ENCODE measurements at regions not wholly inside any gene's neighbourhood (a gene's known extent, or its start where the extent isn't known, plus 50 kb on each side); places are given as distances from the start of the nearest gene placed in this dataset.

DNA sequence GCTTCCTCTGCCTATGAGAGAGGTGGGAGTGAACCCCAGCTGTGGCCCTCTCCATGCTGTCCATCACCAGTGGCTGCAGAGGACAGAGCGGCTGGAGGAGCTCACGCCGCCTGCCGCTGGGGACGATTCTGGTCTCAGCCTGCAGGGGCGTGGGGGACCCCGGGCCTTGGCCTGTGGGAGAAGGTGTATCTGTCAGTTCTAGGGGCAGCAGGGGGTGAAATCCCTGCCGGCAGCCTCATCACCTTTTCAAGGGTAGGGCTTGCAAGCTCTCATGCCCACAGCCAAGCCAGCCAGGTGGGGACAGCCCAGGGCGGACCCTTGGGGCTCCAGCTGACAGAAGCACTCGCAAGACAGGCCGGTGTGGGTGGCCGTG is 80.2 kb downstream of the TSPAN17 start:
- no peak overlapping the region for H3K4me3 Mint-ChIP-seq
- DNase-seq = no peak

DNA sequence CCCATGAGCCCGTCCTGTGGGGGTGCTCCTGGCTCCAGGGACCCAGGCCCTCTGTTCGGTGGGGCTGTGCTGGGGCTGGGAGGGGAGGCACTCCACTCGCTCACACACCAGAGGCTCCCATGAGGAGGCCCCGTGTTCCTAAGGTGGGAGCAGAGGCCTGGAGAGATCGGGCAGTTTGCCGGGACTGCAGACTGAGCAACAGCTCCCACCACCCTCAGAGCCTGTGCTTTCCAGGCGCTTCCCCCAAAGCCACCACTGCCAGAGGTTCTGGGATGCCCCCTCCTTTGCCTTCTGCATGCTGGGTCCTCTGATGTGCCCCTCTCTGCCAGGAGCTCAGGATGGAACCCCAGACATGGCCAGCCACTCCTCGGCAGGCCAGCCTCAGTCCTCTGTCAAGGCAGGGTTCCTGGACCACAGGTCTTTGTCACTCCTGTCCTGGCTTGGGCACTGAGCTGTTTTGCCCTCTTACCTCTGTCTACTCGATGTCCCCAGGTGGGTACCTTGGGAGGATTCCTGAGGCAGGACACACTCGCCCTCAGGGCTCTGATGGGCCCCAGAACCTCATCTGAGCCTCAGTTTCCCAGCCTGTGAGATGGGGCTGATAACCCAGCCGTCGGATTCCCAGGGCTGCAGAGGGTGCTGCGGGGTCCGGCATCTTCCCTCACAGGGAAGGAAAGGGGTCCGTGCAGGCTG is 80.8 kb downstream of the TSPAN17 start:
- Mint-ChIP-seq H3K4me1 (ENCODE audit: low read depth) (peaks cover 7% of the 10 kb centered on the region), H3K27ac (no peak overlapping the region), H3K36me3 (ENCODE audit: insufficient read depth in 2 of 2) (no peaks in the 10 kb centered on the region), H3K27me3 (ENCODE audit: low read depth) (peaks cover 50% of the 10 kb centered on the region), H3K9me3 (no peaks in the 10 kb centered on the region), H3K4me3 (no peak overlapping the region)
- DNase-seq = no peak
- ATAC-seq (replicated peaks in 1 of 2) = no peak

More for the DNA sequence above, 80.2 kb downstream of the TSPAN17 start:
- no peak for ATAC-seq (replicated peaks in 1 of 2)
- peaks cover 7% of the 10 kb centered on the region for H3K4me1 Mint-ChIP-seq (ENCODE audit: low read depth)
- H3K27ac Mint-ChIP-seq = no peak overlapping the region
- no peaks in the 10 kb centered on the region for H3K36me3 Mint-ChIP-seq (ENCODE audit: insufficient read depth in 2 of 2)
- H3K9me3 Mint-ChIP-seq = no peaks in the 10 kb centered on the region
- peaks cover 56% of the 10 kb centered on the region for H3K27me3 Mint-ChIP-seq (ENCODE audit: low read depth)

- Mint-ChIP-seq H3K27ac (no peak overlapping the region), H3K9me3 (no peaks in the 10 kb centered on the region), H3K36me3 (ENCODE audit: insufficient read depth in 2 of 2) (no peaks in the 10 kb centered on the region), H3K4me3 (no peak overlapping the region), H3K4me1 (ENCODE audit: low read depth) (peaks cover 7% of the 10 kb centered on the region), H3K27me3 (ENCODE audit: low read depth) (peaks cover 43% of the 10 kb centered on the region)
- DNase-seq = no peak
- no peak for ATAC-seq (replicated peaks in 1 of 2)
Observed at GRCh38 chr5:176728831-176729251, 81.5 kb upstream of the UNC5A start.

- no peak for DNase-seq
- Mint-ChIP-seq H3K4me1 (ENCODE audit: low read depth) (peaks cover 7% of the 10 kb centered on the region), H3K27ac (no peak overlapping the region), H3K36me3 (ENCODE audit: insufficient read depth in 2 of 2) (no peaks in the 10 kb centered on the region), H3K4me3 (no peak overlapping the region), H3K9me3 (no peaks in the 10 kb centered on the region), H3K27me3 (ENCODE audit: low read depth) (peaks cover 30% of the 10 kb centered on the region)
- peak; percentile 34 to 68 for ATAC-seq (replicated peaks in 1 of 2)
Observed at GRCh38 chr5:176730815-176731475, 79.4 kb upstream of the UNC5A start.

GRCh38 chr5:176731506-176732160 is 78.7 kb upstream of the UNC5A start:
- Mint-ChIP-seq H3K36me3 (ENCODE audit: insufficient read depth in 2 of 2) (no peaks in the 10 kb centered on the region), H3K27ac (no peak overlapping the region), H3K4me1 (ENCODE audit: low read depth) (peaks cover 7% of the 10 kb centered on the region), H3K27me3 (ENCODE audit: low read depth) (peaks cover 23% of the 10 kb centered on the region), H3K9me3 (no peaks in the 10 kb centered on the region), H3K4me3 (no peak overlapping the region)
- ATAC-seq (replicated peaks in 1 of 2) (peak in 1 of 2 donors; percentile 7), DNase-seq (no peak)

GRCh38 chr5:176732306-176732705 is 78.1 kb upstream of the UNC5A start:
- H3K9me3 Mint-ChIP-seq = no peaks in the 10 kb centered on the region
- H3K27ac Mint-ChIP-seq = no peak overlapping the region
- H3K27me3 Mint-ChIP-seq (ENCODE audit: low read depth) = peaks cover 20% of the 10 kb centered on the region
- DNase-seq (no peak), ATAC-seq (replicated peaks in 1 of 2) (no peak)
- no peaks in the 10 kb centered on the region for H3K36me3 Mint-ChIP-seq (ENCODE audit: insufficient read depth in 2 of 2)
- H3K4me3 Mint-ChIP-seq = no peak overlapping the region
- H3K4me1 Mint-ChIP-seq (ENCODE audit: low read depth) = peaks cover 7% of the 10 kb centered on the region

DNA sequence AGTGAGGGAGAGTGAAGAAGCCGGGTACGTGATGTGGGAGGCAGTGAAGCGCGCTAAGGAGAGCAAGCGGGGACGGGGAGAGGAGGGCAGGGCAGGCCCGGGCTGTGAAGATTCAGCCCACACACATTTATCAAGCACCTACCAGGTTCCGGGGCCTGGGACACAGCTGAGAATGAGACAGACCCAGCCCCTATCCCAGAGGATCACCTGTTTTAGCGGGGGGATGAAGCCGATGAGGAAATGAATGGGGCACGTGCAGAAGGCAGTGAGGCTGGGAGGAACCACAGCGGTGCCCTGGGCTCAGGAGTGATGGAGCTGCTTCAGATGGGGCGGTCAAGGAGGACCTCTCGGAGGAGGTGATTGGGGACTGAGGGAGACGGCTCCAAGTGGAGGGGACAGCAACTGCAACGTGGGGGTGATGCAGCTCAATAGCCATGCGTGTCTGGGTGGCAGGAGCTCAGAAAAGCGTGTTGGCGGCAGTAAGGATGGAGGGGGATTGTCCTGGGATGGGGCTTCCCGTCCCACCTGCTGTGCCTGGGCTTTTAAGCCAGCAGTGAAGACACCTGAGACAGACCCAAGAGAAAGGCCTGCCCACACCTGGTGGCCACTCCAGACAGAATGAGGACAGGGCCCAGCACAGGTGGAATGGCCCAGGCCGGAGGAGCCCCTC is 77.5 kb upstream of the UNC5A start:
- Mint-ChIP-seq H3K27me3 (ENCODE audit: low read depth) (peaks cover 20% of the 10 kb centered on the region), H3K27ac (no peak overlapping the region), H3K9me3 (no peaks in the 10 kb centered on the region), H3K36me3 (ENCODE audit: insufficient read depth in 2 of 2) (no peaks in the 10 kb centered on the region), H3K4me3 (no peak overlapping the region), H3K4me1 (ENCODE audit: low read depth) (peaks cover 7% of the 10 kb centered on the region)
- DNase-seq (no peak), ATAC-seq (replicated peaks in 1 of 2) (no peak)

- no peak for DNase-seq
- H3K27ac Mint-ChIP-seq = no peak overlapping the region
Observed at GRCh38 chr5:176733406-176734262, 76.7 kb upstream of the UNC5A start.

GRCh38 chr5:176734756-176735342 is 75.5 kb upstream of the UNC5A start:
- H3K9me3 Mint-ChIP-seq = no peaks in the 10 kb centered on the region
- H3K27me3 Mint-ChIP-seq (ENCODE audit: low read depth) = peaks cover 28% of the 10 kb centered on the region
- H3K27ac Mint-ChIP-seq = no peak overlapping the region
- H3K36me3 Mint-ChIP-seq (ENCODE audit: insufficient read depth in 2 of 2) = no peaks in the 10 kb centered on the region
- DNase-seq (no peak), ATAC-seq (replicated peaks in 1 of 2) (no peak)
- H3K4me1 Mint-ChIP-seq (ENCODE audit: low read depth) = peaks cover 7% of the 10 kb centered on the region
- H3K4me3 Mint-ChIP-seq = no peak overlapping the region

More at GRCh38 chr5:176733406-176734262, 76.7 kb upstream of the UNC5A start:
- H3K4me1 Mint-ChIP-seq (ENCODE audit: low read depth) = peaks cover 7% of the 10 kb centered on the region
- no peaks in the 10 kb centered on the region for H3K9me3 Mint-ChIP-seq
- H3K36me3 Mint-ChIP-seq (ENCODE audit: insufficient read depth in 2 of 2) = no peaks in the 10 kb centered on the region
- ATAC-seq (replicated peaks in 1 of 2) = no peak
- H3K4me3 Mint-ChIP-seq = no peak overlapping the region
- peaks cover 24% of the 10 kb centered on the region for H3K27me3 Mint-ChIP-seq (ENCODE audit: low read depth)

DNA sequence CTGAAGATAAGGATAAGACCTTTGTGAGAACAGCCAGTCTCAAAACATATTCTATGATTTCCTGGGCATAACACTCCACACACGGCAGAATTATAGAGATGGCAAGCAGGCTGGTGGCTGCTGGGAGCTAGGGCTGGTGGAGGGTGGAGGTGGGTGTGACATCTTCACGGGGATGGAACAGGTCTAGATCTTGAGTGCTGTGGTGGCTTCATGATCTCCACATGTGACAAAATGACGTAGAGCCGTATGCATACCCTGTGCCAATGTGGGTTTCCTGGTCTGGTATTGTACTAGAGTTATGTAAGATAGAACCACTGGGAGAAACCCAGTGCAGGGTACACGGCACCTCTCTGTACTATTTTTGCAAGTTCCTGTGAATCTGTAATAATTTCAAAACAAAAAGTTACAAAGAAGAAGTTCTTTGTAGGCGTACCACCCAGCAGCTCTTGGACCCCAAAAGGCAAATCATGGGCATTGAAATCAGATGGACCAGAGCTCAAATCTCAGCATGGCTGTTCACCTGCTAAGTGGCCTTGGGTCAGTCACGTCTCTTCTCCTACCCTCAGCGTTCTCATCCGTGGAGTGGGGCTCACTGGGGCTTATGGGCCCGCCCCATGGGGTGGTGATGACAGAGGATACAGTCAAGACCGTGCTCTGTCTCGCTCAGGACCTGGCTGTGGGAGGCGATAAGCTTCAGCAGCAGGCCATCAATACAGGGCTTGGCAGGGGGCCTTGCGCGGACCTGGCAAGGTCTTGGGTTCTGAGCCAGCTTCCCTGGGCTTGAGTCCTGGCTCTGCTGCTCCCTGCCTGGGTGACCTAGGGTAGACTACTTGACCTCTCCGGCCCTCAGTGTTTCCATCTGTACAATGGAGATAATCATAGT is 74.7 kb upstream of the UNC5A start:
- no peak for DNase-seq
- Mint-ChIP-seq H3K36me3 (ENCODE audit: insufficient read depth in 2 of 2) (no peaks in the 10 kb centered on the region), H3K27ac (no peak overlapping the region), H3K27me3 (ENCODE audit: low read depth) (peaks cover 27% of the 10 kb centered on the region), H3K4me1 (ENCODE audit: low read depth) (peaks cover 7% of the 10 kb centered on the region), H3K4me3 (no peak overlapping the region), H3K9me3 (no peaks in the 10 kb centered on the region)
- no peak for ATAC-seq (replicated peaks in 1 of 2)

DNA sequence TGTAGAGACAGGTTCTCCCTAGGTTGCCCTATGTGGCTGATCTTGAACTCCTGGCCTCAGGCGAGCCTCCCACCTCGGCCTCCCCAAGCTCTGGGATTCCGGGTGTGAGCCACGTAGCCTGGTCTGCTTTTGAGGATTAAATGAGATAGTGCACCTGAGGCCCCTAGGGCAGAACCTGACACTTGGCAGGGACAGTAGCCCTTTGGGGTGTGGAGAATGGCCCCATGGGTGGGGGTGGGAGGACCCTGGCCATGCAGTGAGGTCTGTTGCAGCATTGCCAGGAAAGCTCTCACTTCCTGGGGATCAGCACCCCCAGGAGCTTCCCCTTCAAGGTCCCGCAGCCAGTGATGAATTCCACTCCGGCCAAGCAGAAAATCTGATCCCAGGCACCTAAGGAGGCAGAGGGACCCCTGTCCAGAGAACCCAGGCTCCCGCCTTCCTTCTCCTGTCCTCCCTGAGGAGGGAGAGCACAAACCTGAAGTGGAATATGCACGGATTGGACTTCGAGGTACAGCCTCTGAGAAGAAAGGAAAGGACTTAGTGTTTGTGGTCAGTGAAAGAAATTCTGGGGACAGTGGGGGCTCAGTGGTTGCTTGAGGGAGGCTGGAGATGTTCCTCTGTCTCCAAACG is 73.9 kb upstream of the UNC5A start:
- no peaks in the 10 kb centered on the region for H3K36me3 Mint-ChIP-seq (ENCODE audit: insufficient read depth in 2 of 2)
- H3K4me1 Mint-ChIP-seq (ENCODE audit: low read depth) = peaks cover 4% of the 10 kb centered on the region
- no peak overlapping the region for H3K27ac Mint-ChIP-seq
- H3K4me3 Mint-ChIP-seq = no peak overlapping the region
- peaks cover 21% of the 10 kb centered on the region for H3K27me3 Mint-ChIP-seq (ENCODE audit: low read depth)
- ATAC-seq (replicated peaks in 1 of 2) (no peak), DNase-seq (no peak)
- no peaks in the 10 kb centered on the region for H3K9me3 Mint-ChIP-seq

All from activated T-cell treated with anti-CD3 and anti-CD28 coated beads, Interleukin-2, amount 50 U/mL, for 72 hours (primary cell).